B cell (primary cell): ENCODE measurements at regions not wholly inside any gene's neighbourhood (a gene's known extent, or its start where the extent isn't known, plus 50 kb on each side); places are given as distances from the start of the nearest gene placed in this dataset.

Experiments used
- ATAC-seq: fragments of 200-7000 bp; cut with Tn5 transposase; one replicate; pipeline ENCODE4 v1.10.0; 2021; ENCODE audit warnings: low read depth, mild to moderate bottlenecking, moderate number of reproducible peaks, moderate library complexity
- CTCF ChIA-PET: fragments of 350-600 bp; sonication (Branson Sonifier 250); formaldehyde crosslinking; loops from one replicate; lab custom pipeline; 2021; ENCODE audit warnings: antibody characterized with exemption, inconsistent platforms; lab: Charles Lee
- POLR2A ChIA-PET: fragments of 350-600 bp; sonication (Branson Sonifier 250); formaldehyde crosslinking; loops from one replicate; lab custom pipeline; 2021; ENCODE audit warnings: antibody characterized with exemption; lab: Charles Lee
- DNase-seq: peaks from one replicate; pipeline ENCODE4 v3.0.0; 2013
- H2AFZ ChIP-seq: 2 replicates; pipeline ENCODE4 v1.6.1; 2012; ENCODE audit warnings: mild to moderate bottlenecking, low read depth, low read length; ENCODE audit not compliant: insufficient read depth, poor library complexity, severe bottlenecking
- H3K27ac ChIP-seq, 2 donors: 1 replicate in 1 of 2; 2 replicates in 1 of 2; pipeline ENCODE4 v1.5.1; 2012 to 2013; ENCODE audit warnings: low read length in 2 of 2, mild to moderate bottlenecking in 2 of 2, moderate library complexity in 1 of 2
- H3K27me3 ChIP-seq, 4 experiments: fragments of 200-600 bp in 1 of 4; sonication (generic) in 1 of 4; replicated peaks in 1 of 4; 1 replicate in 2 of 4; 2 replicates in 2 of 4; pipeline versions ENCODE4 v1.6.1 to v1.7.0; 2013 to 2016; ENCODE audit warnings: low read length in 3 of 4, mild to moderate bottlenecking in 2 of 4, mixed read lengths in 1 of 4, moderate library complexity in 1 of 4; ENCODE audit not compliant: insufficient read depth in 4 of 4, control insufficient read depth in 3 of 4; ENCODE audit errors: control extremely low read depth in 1 of 4
- H3K36me3 ChIP-seq, 2 experiments: replicated peaks in 1 of 2; 1 replicate in 1 of 2; 2 replicates in 1 of 2; pipeline versions ENCODE4 v1.6.1 to v1.7.1; 2013; ENCODE audit warnings: low read length in 1 of 2; ENCODE audit not compliant: insufficient read depth in 2 of 2, control insufficient read depth in 1 of 2; ENCODE audit errors: control extremely low read depth in 1 of 2, extremely low read depth in 1 of 2
- H3K4me1 ChIP-seq, 2 donors: fragments of 200-600 bp in 1 of 2; sonication (generic) in 1 of 2; 1 replicate in 1 of 2; 2 replicates in 1 of 2; pipeline versions ENCODE4 v1.5.1 to v1.6.1; 2013 to 2017; ENCODE audit warnings: low read length in 2 of 2; ENCODE audit not compliant: control insufficient read depth in 2 of 2, insufficient read depth in 2 of 2
- H3K4me2 ChIP-seq: replicated peaks from 2 replicates; pipeline ENCODE3; 2012; ENCODE audit warnings: mild to moderate bottlenecking, low read depth, low read length; ENCODE audit not compliant: poor library complexity, severe bottlenecking
- H3K4me3 ChIP-seq, 5 experiments: fragments of 200-600 bp in 1 of 5; sonication (generic) in 1 of 5; 1 replicate in 3 of 5; 2 replicates in 2 of 5; pipeline versions ENCODE4 v1.5.1 to v1.7.0; 2011 to 2016; ENCODE audit warnings: low read length in 4 of 5, mild to moderate bottlenecking in 4 of 5, low read depth in 2 of 5, control low read depth in 1 of 5, moderate library complexity in 1 of 5; ENCODE audit not compliant: insufficient read depth in 1 of 5; ENCODE audit errors: control extremely low read depth in 1 of 5, extremely low read depth in 1 of 5
- H3K79me2 ChIP-seq: fragments of 200-600 bp; sonication (generic); one replicate; pipeline ENCODE4 v1.6.0; 2016; ENCODE audit warnings: low read length; ENCODE audit not compliant: control insufficient read depth, insufficient read depth
- H3K9ac ChIP-seq: fragments of 200-600 bp; sonication (generic); 2 replicates; pipeline ENCODE4 v1.6.1; 2017; ENCODE audit warnings: mild to moderate bottlenecking, low read length, moderate library complexity
- H3K9me3 ChIP-seq, 3 donors: one replicate each; pipeline versions ENCODE4 v1.6.1 to v1.7.1; 2013; ENCODE audit warnings: low read length in 2 of 3; ENCODE audit not compliant: control insufficient read depth in 2 of 3, insufficient read depth in 1 of 3; ENCODE audit errors: control extremely low read depth in 1 of 3
- H4K20me1 ChIP-seq: 2 replicates; pipeline ENCODE4 v1.6.0; 2012; ENCODE audit warnings: mild to moderate bottlenecking, low read length; ENCODE audit not compliant: insufficient read depth, control insufficient read depth, poor library complexity, severe bottlenecking
- H3K27ac Mint-ChIP-seq: one replicate; pipeline ENCODE4 v1.8.0; 2021; ENCODE audit warnings: mixed read lengths
- H3K27me3 Mint-ChIP-seq: one replicate; pipeline ENCODE4 v1.8.0; 2021; ENCODE audit warnings: mixed read lengths
- H3K4me1 Mint-ChIP-seq: one replicate; pipeline ENCODE4 v1.8.0; 2021; ENCODE audit warnings: mixed read lengths
- H3K4me3 Mint-ChIP-seq: one replicate; pipeline ENCODE4 v1.8.0; 2021; ENCODE audit warnings: mixed read lengths
- H3K9me3 Mint-ChIP-seq: one replicate; pipeline ENCODE4 v1.8.0; 2022; ENCODE audit warnings: mixed read lengths; ENCODE audit not compliant: insufficient read depth
- CTCF ChIP-seq: fragments of 200-600 bp; IDR thresholded peaks from one replicate; pipeline ENCODE4 v1.8.0; 2022; ENCODE audit warnings: antibody characterized with exemption, mild to moderate bottlenecking
- EZH2 ChIP-seq: IDR thresholded peaks from 2 replicates; pipeline ENCODE4 v1.6.1; 2012; ENCODE audit warnings: borderline replicate concordance, low read depth, mild to moderate bottlenecking, moderate library complexity, low read length; ENCODE audit not compliant: insufficient read depth, poor library complexity, severe bottlenecking
- WGBS: methylation state at CpG from one replicate; pipeline ENCODE4 v1.1.5; 2013; ENCODE audit warnings: missing lambda C conversion rate; ENCODE audit not compliant: insufficient coverage; 5-methylcytosine and 5-hydroxymethylcytosine counted together
- intact Hi-C: fragments of 100-400 bp; cut with micrococcal nuclease; formaldehyde crosslinking; loops from one replicate; pipeline ENCODE4 v1.10.0; 2022

GRCh38 chr10:6803427-6803783 lies 223.3 kb upstream of the PRKCQ start:
- no peaks in the 10 kb centered on the region for H3K4me1 Mint-ChIP-seq
- TF ChIP-seq CTCF (no peak), EZH2 (no peak)
- H3K4me1 ChIP-seq, result no peaks in the 10 kb centered on the region
- no peak overlapping the region for H3K4me3 ChIP-seq
- ATAC-seq (no peak), DNase-seq (no peak)
- H3K27me3 ChIP-seq, result no peaks in the 10 kb centered on the region
- H2AFZ ChIP-seq, result no peak overlapping the region
- POLR2A ChIA-PET, result no interaction called here
- no peak overlapping the region for H3K4me2 ChIP-seq
- H4K20me1 ChIP-seq, result no peaks in the 10 kb centered on the region
- no peaks in the 10 kb centered on the region for H3K9me3 ChIP-seq
- peaks cover 15% of the 10 kb centered on the region for H3K27me3 Mint-ChIP-seq
- H3K79me2 ChIP-seq, result no peaks in the 10 kb centered on the region
- no peak overlapping the region for H3K27ac Mint-ChIP-seq
- no peak overlapping the region for H3K4me3 Mint-ChIP-seq
- no peaks in the 10 kb centered on the region for H3K9me3 Mint-ChIP-seq
- intact Hi-C loops, result no loop called here
- H3K36me3 ChIP-seq, result no peaks in the 10 kb centered on the region
- 80% methylated on average over 1 of the region's 1 CpG for WGBS
- CTCF ChIA-PET, result no interaction called here
- H3K9ac ChIP-seq, result no peak overlapping the region
- H3K27ac ChIP-seq, result no peak overlapping the region

- CTCF ChIA-PET, result no interaction called here
- H3K4me1 ChIP-seq, result no peaks in the 10 kb centered on the region
- DNase-seq (no peak), ATAC-seq (no peak)
- TF ChIP-seq CTCF, result no peak
- no peak for TF ChIP-seq EZH2
- POLR2A ChIA-PET, result no interaction called here
- no peaks in the 10 kb centered on the region for H3K27me3 ChIP-seq
- no peak overlapping the region for H3K27ac Mint-ChIP-seq
- H3K4me1 Mint-ChIP-seq, result no peaks in the 10 kb centered on the region
- no peaks in the 10 kb centered on the region for H3K36me3 ChIP-seq
- no peak overlapping the region for H3K9ac ChIP-seq
- no peaks in the 10 kb centered on the region for H3K79me2 ChIP-seq
- no peak overlapping the region for H3K4me3 Mint-ChIP-seq
- intact Hi-C loops, result no loop called here
- H3K9me3 Mint-ChIP-seq, result no peaks in the 10 kb centered on the region
- H3K9me3 ChIP-seq, result no peaks in the 10 kb centered on the region
- 92% methylated on average over 2 of the region's 6 CpGs for WGBS
- H3K4me2 ChIP-seq, result no peak overlapping the region
- H3K27ac ChIP-seq, result no peak overlapping the region
- H2AFZ ChIP-seq, result no peak overlapping the region
- no peaks in the 10 kb centered on the region for H4K20me1 ChIP-seq
- peaks cover 15% of the 10 kb centered on the region for H3K27me3 Mint-ChIP-seq
- no peak overlapping the region for H3K4me3 ChIP-seq
Observed at GRCh38 chr10:6802759-6803426, 222.8 kb upstream of the PRKCQ start.
